PC-9 (cell line): ENCODE measurements at regions not wholly inside any gene's neighbourhood (a gene's known extent, or its start where the extent isn't known, plus 50 kb on each side); places are given as distances from the start of the nearest gene placed in this dataset.

Experiments used
- BruUV-seq: library from RNA; stranded (reverse); fragments of 400-500 nt; replicated peaks from 2 replicates; lab custom pipeline; 2021; lab: Mats Ljungman, UMichigan
- CTCF ChIA-PET: fragments of 300-600 bp; sonication (Branson Sonifier 250); formaldehyde crosslinking; loops from one replicate; lab custom pipeline; 2022; ENCODE audit warnings: antibody characterized with exemption; lab: Charles Lee
- POLR2A ChIA-PET: fragments of 300-600 bp; sonication (Branson Sonifier 250); formaldehyde crosslinking; loops from one replicate; lab custom pipeline; 2022; ENCODE audit warnings: antibody characterized with exemption; ENCODE audit not compliant: unreplicated experiment; lab: Charles Lee
- DNase-seq, 2 experiments: peaks; one replicate each; pipeline versions ENCODE4 v3.0.0 to v3.0.0-alpha.2; 2015 to 2022; ENCODE audit warnings: mixed read lengths in 1 of 2
- H2AFZ ChIP-seq: fragments of 200-600 bp; sonication (generic); 2 replicates; pipeline ENCODE4 v1.8.1; 2017; ENCODE audit warnings: antibody characterized with exemption
- H3F3A ChIP-seq: fragments of 200-600 bp; sonication (generic); 2 replicates; pipeline ENCODE4 v1.8.1; 2017; ENCODE audit warnings: antibody characterized with exemption, mild to moderate bottlenecking, low read depth; ENCODE audit not compliant: insufficient read depth
- H3K27ac ChIP-seq: fragments of 200-600 bp; sonication (generic); 2 replicates; pipeline ENCODE4 v1.6.1; 2016; ENCODE audit warnings: mixed run types
- H3K27me3 ChIP-seq: fragments of 200-600 bp; sonication (generic); 2 replicates; pipeline ENCODE4 v1.6.1; 2016; ENCODE audit warnings: low read depth, mixed run types; ENCODE audit not compliant: insufficient read depth
- H3K36me3 ChIP-seq: fragments of 200-600 bp; sonication (generic); 2 replicates; pipeline ENCODE4 v1.6.1; 2016; ENCODE audit warnings: low read depth, mixed run types
- H3K4me1 ChIP-seq: fragments of 200-600 bp; sonication (generic); replicated peaks from 2 replicates; pipeline ENCODE4 v1.6.1; 2016; ENCODE audit warnings: mixed run types; ENCODE audit not compliant: insufficient read depth
- H3K4me2 ChIP-seq: fragments of 200-600 bp; sonication (generic); 2 replicates; pipeline ENCODE4 v1.6.1; 2017; ENCODE audit warnings: mixed run types
- H3K4me3 ChIP-seq: fragments of 200-600 bp; sonication (generic); 2 replicates; pipeline ENCODE4 v1.6.1; 2016; ENCODE audit warnings: mixed run types
- H3K79me2 ChIP-seq: fragments of 200-600 bp; sonication (generic); 2 replicates; pipeline ENCODE4 v1.6.1; 2017; ENCODE audit warnings: low read depth, mixed run types
- H3K9me2 ChIP-seq: fragments of 200-600 bp; sonication (generic); 2 replicates; pipeline ENCODE4 v1.8.1; 2017; ENCODE audit warnings: mild to moderate bottlenecking; ENCODE audit not compliant: insufficient read depth
- H3K9me3 ChIP-seq: fragments of 200-600 bp; sonication (generic); 2 replicates; pipeline ENCODE4 v1.8.1; 2016; ENCODE audit warnings: low read depth; ENCODE audit not compliant: insufficient read depth
- H4K20me1 ChIP-seq: fragments of 200-600 bp; sonication (generic); 2 replicates; pipeline ENCODE4 v1.8.1; 2017; ENCODE audit not compliant: insufficient read depth
- CTCF ChIP-seq: fragments of 200-600 bp; sonication (generic); conservative IDR thresholded peaks from 2 replicates; pipeline ENCODE4 v1.6.1; 2017; ENCODE audit warnings: mixed run types, antibody characterized with exemption, mild to moderate bottlenecking, moderate library complexity
- EZH2 ChIP-seq: fragments of 200-600 bp; sonication (generic); IDR thresholded peaks from 2 replicates; pipeline ENCODE4 v1.8.0; 2017; ENCODE audit warnings: antibody characterized with exemption, low read depth
- intact Hi-C: fragments of 100-400 bp; cut with micrococcal nuclease; formaldehyde crosslinking; loops from one replicate; pipeline ENCODE4 v1.10.0; 2022; ENCODE audit not compliant: unreplicated experiment

GRCh38 chr5:57685516-57686255 lies 203.1 kb upstream of the ACTBL2 start:
- Histone ChIP-seq H2AFZ (no peak overlapping the region), H3K4me2 (no peak overlapping the region), H3K4me1 (0 out of 2 replicates have a peak, but pooled peaks cover 5% of the 10 kb centered on the region), H3K9me3 (no peaks in the 10 kb centered on the region), H4K20me1 (no peaks in the 10 kb centered on the region), H3K4me3 (no peak overlapping the region), H3K27ac (no peak overlapping the region), H3K36me3 (no peaks in the 10 kb centered on the region), H3K79me2 (no peaks in the 10 kb centered on the region), H3F3A (no peaks in the 10 kb centered on the region), H3K9me2 (no peaks in the 10 kb centered on the region), H3K27me3 (no peaks in the 10 kb centered on the region)
- ChIA-PET POLR2A (no interaction called here), CTCF (no interaction called here)
- intact Hi-C loops = no loop called here
- BruUV-seq = no TSS peak
- no peak for DNase-seq
- TF ChIP-seq EZH2 = no peak
- TF ChIP-seq CTCF = no peak

- H3K9me2 ChIP-seq = no peaks in the 10 kb centered on the region
- no peak overlapping the region for H3K27ac ChIP-seq
- H3K27me3 ChIP-seq = no peaks in the 10 kb centered on the region
- no peaks in the 10 kb centered on the region for H4K20me1 ChIP-seq
- no peaks in the 10 kb centered on the region for H3F3A ChIP-seq
- H2AFZ ChIP-seq = no peak overlapping the region
- CTCF ChIA-PET = interaction anchor here (0.6 kb wide), 1 partner anchor 99 kb away, joined by 3 read pairs; no protein-coding TSS in a partner anchor
- H3K4me1 ChIP-seq = 0 out of 2 replicates have a peak, but pooled peaks cover 5% of the 10 kb centered on the region
- H3K36me3 ChIP-seq = no peaks in the 10 kb centered on the region
- no TSS peak for BruUV-seq
- POLR2A ChIA-PET = no interaction called here
- no peaks in the 10 kb centered on the region; the same call in 1 of the 2 replicates for H3K9me3 ChIP-seq
- H3K79me2 ChIP-seq = no peaks in the 10 kb centered on the region
- TF ChIP-seq EZH2 (no peak), CTCF (no peak)
- no peak overlapping the region for H3K4me3 ChIP-seq
- H3K4me2 ChIP-seq = no peak overlapping the region
- DNase-seq = no peak
- intact Hi-C loops = no loop called here
Measured at GRCh38 chr5:57684299-57684702, 201.7 kb upstream of the ACTBL2 start.

GRCh38 chr5:57683036-57683630 lies 200.5 kb upstream of the ACTBL2 start:
- H3K4me1 ChIP-seq = 0 out of 2 replicates have a peak, but pooled peaks cover 5% of the 10 kb centered on the region
- no TSS peak for BruUV-seq
- H3K9me3 ChIP-seq = no peaks in the 10 kb centered on the region; the same call in 1 of the 2 replicates
- H3K27me3 ChIP-seq = no peaks in the 10 kb centered on the region
- no peak overlapping the region for H3K4me3 ChIP-seq
- no peak overlapping the region for H3K27ac ChIP-seq
- TF ChIP-seq CTCF (no peak), EZH2 (no peak)
- no peak for DNase-seq
- no peaks in the 10 kb centered on the region for H3K9me2 ChIP-seq
- intact Hi-C loops = no loop called here
- H3K79me2 ChIP-seq = no peaks in the 10 kb centered on the region
- H3K36me3 ChIP-seq = no peaks in the 10 kb centered on the region
- H4K20me1 ChIP-seq = no peaks in the 10 kb centered on the region
- ChIA-PET POLR2A (interaction anchor here (0.6 kb wide), 1 partner anchor 348 kb away, joined by 5 read pairs; no protein-coding TSS in a partner anchor), CTCF (no interaction called here)
- no peaks in the 10 kb centered on the region for H3F3A ChIP-seq
- H2AFZ ChIP-seq = no peak overlapping the region
- no peak overlapping the region for H3K4me2 ChIP-seq
